Epithelial cell of proximal tubule (primary cell): ENCODE measurements at regions not wholly inside any gene's neighbourhood (a gene's known extent, or its start where the extent isn't known, plus 50 kb on each side); places are given as distances from the start of the nearest gene placed in this dataset.

Experiments
- DNase-seq: peaks from one replicate; pipeline ENCODE4 v3.0.0-alpha.2; 2011; ENCODE audit warnings: low read depth
- H3K4me3 ChIP-seq: 2 replicates; pipeline ENCODE4 v1.5.1; 2011; ENCODE audit warnings: low read depth, mild to moderate bottlenecking, low read length
- TF ChIP-seq, protein P1 (sequence below): conservative IDR thresholded peaks from 2 replicates; pipeline ENCODE4 v1.5.1; 2012; ENCODE audit warnings: low read depth, mild to moderate bottlenecking, low read length

DNA sequence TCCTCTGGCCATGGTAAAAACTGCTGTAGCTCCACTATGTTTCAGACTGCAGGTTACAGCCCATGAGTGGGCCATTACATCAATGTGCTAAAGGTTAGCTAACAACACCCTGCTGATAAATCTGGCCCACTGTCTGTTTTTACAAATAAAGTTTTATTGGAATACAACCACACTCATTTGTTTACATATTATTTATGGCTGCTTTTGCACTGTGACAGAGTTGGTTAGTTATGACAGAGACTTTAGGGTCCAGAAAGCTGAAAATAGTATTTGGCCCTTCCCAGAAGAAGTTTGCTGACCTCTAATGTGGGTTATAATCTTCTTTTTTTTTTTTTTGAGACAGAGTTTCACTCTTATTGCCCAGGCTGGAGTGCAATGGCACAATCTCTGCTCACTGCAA lies 134.2 kb upstream of the PWP1 start:
- TF ChIP-seq, protein P1, sequence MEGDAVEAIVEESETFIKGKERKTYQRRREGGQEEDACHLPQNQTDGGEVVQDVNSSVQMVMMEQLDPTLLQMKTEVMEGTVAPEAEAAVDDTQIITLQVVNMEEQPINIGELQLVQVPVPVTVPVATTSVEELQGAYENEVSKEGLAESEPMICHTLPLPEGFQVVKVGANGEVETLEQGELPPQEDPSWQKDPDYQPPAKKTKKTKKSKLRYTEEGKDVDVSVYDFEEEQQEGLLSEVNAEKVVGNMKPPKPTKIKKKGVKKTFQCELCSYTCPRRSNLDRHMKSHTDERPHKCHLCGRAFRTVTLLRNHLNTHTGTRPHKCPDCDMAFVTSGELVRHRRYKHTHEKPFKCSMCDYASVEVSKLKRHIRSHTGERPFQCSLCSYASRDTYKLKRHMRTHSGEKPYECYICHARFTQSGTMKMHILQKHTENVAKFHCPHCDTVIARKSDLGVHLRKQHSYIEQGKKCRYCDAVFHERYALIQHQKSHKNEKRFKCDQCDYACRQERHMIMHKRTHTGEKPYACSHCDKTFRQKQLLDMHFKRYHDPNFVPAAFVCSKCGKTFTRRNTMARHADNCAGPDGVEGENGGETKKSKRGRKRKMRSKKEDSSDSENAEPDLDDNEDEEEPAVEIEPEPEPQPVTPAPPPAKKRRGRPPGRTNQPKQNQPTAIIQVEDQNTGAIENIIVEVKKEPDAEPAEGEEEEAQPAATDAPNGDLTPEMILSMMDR: no peak

DNA sequence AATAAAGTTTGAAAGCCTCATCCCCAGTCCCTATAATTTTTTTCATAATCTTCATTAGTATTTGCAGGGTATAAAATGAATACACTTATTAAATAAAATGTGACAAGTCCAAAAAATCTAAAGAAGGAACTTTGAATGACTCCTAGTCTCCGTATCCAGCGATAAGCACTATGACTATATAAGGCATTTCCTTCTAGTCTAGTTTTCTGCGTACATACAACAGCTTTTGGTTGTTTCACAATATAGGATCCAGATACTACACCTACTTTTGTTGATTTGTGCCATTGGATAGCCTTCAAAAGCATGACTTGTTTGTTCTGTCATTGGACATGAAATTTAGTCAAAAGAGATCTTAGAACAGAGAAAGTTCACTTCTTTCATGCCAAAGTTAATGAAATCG lies 133.3 kb upstream of the PWP1 start:
- no peak for DNase-seq
- H3K4me3 ChIP-seq: no peak overlapping the region
- TF ChIP-seq, protein P1: no peak

More for the DNA sequence above, 134.2 kb upstream of the PWP1 start:
- no peak overlapping the region for H3K4me3 ChIP-seq
- DNase-seq: no peak

DNA sequence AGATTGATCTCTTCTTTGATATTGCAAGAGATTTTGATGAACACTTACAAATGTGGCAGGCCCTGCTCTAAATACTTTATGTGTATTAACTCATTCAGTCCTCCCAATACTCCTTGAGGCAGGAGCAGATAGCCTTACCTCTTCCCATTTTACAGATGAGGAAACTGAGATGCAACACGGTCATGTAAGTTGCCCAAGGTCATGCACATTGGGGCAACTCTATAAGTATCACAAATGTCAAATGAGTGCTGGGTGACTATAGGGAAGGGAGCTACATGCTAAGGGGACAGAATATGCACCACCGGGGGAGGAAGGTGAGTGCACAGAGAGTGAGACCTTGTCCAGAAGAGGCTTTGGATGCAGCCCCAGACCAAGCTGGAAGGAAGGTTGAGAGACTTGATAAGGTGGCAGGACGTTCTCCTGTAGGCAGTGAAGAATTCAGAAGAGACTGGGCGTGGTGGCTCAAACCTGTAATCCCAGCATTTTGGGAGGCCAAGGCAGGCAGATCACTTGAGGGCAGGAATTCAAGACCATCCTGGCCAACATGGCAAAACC lies 132.3 kb upstream of the PWP1 start:
- DNase-seq: no peak
- TF ChIP-seq, protein P1: no peak
- H3K4me3 ChIP-seq: no peak overlapping the region

DNA sequence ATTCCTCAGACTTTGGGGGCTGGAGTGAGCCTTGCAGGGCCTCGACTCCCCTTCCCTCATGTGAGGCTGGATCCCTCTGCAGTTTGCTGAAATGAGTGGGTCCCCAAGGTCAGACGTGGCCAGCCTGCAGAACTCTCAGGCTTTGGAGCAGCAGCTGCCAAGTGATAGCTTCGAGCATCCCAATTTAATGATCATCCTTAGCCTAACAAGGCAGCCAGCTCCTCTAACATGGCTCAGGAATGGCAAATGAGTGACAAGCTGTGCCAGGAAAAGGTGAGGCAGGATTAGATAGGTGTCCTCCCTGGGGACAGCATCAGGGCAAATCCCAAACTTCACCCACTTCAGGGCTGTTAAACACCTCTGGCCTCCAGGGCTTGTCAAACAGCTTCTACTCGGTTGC lies 130.7 kb upstream of the PWP1 start:
- TF ChIP-seq, protein P1: no peak
- no peak for DNase-seq
- H3K4me3 ChIP-seq: no peak overlapping the region

DNA sequence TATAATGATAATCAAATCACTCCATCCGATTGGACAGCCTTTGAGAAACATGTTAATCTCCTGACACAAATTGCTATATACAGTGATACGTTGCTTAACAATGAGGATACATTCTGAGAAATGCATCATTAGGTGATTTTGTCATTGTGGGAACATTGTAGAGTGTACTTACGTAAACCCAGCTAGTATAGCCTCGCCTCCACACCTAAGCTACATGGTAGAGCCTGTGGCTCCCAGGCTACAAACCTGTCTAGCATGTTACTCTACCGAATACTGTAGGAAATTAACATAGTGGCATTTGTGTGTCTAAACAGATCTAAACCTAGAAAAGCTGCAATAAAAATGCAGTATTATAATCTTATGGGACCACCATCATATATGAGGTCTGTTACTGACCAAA lies 128.6 kb upstream of the PWP1 start:
- TF ChIP-seq, protein P1: no peak
- H3K4me3 ChIP-seq: no peak overlapping the region
- no peak for DNase-seq

DNA sequence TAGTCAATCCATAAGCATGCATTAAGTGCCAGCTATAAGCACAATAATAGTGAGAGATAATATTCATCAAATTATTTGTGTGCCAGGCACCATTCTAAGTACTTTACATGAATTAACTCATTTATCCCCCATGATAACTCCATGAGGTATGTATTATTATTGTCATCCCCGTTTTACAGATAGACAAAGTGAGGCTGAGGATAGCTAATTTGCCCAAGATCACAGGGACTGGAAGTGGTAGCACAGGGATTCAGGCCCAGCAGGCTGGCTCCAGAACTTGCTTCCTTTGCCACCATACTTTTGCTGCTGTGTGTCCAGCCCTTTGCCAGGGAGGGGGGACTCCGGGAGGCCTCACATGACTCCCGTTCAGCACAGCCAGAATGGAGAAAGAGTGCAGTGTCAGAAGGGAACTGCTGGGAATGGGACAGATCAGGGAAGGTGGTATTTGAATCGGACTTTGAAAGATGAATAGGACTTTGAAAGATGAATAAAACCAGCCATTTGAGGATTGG lies 128.0 kb upstream of the PWP1 start:
- H3K4me3 ChIP-seq: no peak overlapping the region
- no peak for DNase-seq
- TF ChIP-seq, protein P1: no peak

DNA sequence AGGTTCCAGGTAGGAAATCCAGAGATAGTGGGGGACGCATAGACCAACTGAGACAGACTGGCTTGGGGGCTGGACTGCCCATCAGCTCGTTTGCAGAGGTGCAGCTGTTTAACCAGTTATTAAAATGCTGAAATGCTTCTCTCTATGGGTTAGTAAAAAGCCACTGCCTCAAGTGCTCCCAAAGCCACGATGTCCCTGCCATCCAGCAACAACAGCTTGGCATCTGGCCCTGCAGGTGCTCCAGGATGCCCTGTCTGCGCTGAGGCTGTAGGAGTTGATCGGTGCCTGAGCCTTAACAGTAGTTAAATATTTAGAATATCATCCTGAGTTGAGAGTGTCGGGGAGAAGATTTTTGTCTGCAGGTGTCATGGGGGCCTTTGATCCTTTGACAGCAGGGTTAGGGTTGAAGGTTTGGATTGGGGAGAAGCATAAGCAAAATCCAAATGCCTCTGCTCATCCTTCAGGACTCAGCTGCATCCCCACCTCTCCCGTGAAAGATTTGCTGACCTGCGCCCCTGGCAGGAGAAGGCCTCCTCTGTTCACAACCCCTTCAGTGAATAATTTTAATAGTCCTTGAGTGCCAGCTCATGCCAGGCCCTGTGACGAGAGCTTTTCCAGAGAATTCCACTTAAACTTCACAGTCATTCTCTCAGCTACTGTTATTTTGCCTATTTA lies 127.3 kb upstream of the PWP1 start:
- TF ChIP-seq, protein P1: no peak
- H3K4me3 ChIP-seq: no peak overlapping the region
- no peak for DNase-seq
